OCI-LY7 (cell line): ENCODE measurements at regions not wholly inside any gene's neighbourhood (a gene's known extent, or its start where the extent isn't known, plus 50 kb on each side); places are given as distances from the start of the nearest gene placed in this dataset.

ENCODE experiments used
- EZH2phosphoT487 ChIP-seq: fragments of 200-600 bp; sonication (generic); IDR thresholded peaks from 2 replicates; pipeline ENCODE4 v1.6.1; 2018; ENCODE audit warnings: low read depth, borderline replicate concordance, mild to moderate bottlenecking, mixed run types, antibody characterized with exemption, low read length, moderate library complexity, mixed read lengths
- TF ChIP-seq, protein P1 (sequence below): fragments of 200-600 bp; sonication (generic); conservative IDR thresholded peaks from 2 replicates; pipeline ENCODE4 v1.5.1; 2014; ENCODE audit warnings: mild to moderate bottlenecking, antibody characterized with exemption, low read length, moderate library complexity, mixed read lengths

DNA sequence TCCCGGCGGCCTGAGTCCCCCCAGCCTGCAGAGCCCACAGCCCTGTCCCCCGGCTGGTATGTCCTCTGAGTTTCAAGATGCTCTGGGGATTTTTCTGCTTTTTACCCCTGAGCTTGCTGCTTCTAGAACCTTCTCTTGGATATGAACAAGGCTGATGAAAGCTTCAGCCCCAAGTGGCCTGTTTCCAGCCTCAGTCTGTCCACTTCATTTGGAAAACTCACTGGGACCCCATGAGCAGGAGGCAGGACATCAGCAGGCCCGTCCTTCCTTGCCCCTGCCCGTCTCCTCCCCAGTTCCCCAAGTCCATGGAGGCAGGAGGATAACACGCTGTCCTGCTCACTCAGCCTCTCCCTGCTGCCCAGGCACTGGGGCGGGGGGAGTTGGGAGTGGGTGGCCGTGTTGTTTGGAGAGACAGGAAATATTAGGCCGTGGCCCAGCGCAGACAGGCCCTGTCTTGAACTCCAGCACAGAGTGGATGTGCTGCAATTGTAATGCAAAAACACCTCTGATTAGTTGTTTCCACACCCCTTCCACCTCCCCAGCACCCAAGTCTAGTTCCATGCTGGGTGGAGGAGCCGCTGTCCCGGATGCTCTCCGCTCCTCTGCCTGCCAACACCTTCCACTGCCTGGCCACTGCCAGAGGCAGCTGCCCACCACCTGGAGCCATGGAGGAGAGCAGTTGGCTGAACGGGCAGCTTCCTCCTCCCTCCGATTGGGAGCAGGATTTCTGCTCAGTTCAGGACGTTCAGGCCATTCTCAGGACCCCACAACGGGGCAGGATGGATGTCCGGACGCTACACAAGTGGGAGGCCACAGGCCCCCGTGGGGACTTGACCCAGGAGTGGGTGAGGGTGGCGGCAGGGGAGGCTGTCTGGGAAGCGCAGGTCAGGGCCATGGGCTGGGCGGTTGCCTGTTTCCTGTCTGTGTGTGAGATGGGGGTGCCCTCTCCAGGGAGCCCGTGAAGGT, 216.9 kb upstream of the GSE1 start:
- TF ChIP-seq, protein P1, sequence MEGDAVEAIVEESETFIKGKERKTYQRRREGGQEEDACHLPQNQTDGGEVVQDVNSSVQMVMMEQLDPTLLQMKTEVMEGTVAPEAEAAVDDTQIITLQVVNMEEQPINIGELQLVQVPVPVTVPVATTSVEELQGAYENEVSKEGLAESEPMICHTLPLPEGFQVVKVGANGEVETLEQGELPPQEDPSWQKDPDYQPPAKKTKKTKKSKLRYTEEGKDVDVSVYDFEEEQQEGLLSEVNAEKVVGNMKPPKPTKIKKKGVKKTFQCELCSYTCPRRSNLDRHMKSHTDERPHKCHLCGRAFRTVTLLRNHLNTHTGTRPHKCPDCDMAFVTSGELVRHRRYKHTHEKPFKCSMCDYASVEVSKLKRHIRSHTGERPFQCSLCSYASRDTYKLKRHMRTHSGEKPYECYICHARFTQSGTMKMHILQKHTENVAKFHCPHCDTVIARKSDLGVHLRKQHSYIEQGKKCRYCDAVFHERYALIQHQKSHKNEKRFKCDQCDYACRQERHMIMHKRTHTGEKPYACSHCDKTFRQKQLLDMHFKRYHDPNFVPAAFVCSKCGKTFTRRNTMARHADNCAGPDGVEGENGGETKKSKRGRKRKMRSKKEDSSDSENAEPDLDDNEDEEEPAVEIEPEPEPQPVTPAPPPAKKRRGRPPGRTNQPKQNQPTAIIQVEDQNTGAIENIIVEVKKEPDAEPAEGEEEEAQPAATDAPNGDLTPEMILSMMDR, result no peak
- no peak for TF ChIP-seq EZH2phosphoT487
